ENCODE measurements at regions not wholly inside any gene's neighbourhood (a gene's known extent, or its start where the extent isn't known, plus 50 kb on each side); places are given as distances from the start of the nearest gene placed in this dataset.
"Not testable (repeated sequence)": the region's sequence is repeated elsewhere in the genome, so short reads cannot be mapped to it uniquely, and the experiment has no call there.

GRCh38 chr10:9939716-9940115 is 1078.0 kb upstream of the CELF2 start:
- no peak overlapping the region for H3K4me3 ChIP-seq (replicated peaks; ENCODE audit: low read depth, low read length)
- DNase-seq (ENCODE audit: extremely low read depth, low read depth) = no peak
- TF ChIP-seq, protein P1, sequence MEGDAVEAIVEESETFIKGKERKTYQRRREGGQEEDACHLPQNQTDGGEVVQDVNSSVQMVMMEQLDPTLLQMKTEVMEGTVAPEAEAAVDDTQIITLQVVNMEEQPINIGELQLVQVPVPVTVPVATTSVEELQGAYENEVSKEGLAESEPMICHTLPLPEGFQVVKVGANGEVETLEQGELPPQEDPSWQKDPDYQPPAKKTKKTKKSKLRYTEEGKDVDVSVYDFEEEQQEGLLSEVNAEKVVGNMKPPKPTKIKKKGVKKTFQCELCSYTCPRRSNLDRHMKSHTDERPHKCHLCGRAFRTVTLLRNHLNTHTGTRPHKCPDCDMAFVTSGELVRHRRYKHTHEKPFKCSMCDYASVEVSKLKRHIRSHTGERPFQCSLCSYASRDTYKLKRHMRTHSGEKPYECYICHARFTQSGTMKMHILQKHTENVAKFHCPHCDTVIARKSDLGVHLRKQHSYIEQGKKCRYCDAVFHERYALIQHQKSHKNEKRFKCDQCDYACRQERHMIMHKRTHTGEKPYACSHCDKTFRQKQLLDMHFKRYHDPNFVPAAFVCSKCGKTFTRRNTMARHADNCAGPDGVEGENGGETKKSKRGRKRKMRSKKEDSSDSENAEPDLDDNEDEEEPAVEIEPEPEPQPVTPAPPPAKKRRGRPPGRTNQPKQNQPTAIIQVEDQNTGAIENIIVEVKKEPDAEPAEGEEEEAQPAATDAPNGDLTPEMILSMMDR (IDR thresholded peaks at IDR 0.05; ENCODE audit: low read depth, low read length, missing control alignments) = no peak

DNA sequence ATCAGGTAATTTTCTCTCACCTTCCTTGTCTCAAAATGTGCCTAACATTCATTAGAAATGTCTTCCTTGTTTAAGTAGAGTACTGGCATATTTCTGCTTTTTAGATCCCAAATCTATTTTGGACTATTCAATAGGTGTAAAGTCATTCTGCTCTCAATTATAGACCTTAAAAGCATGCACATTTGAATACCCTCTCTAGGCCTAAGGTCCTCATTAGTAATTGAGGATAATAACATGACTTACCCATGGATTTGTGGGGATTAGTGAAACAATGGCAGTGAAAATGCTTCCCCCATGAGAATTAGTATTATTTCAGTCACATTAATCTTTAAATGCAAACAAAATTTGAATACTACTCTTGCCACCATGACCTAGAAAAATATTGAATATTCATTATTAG is 1073.0 kb upstream of the CELF2 start:
- TF ChIP-seq, protein P1 (IDR thresholded peaks at IDR 0.05; ENCODE audit: low read depth, low read length, missing control alignments) = no peak
- H3K4me3 ChIP-seq (replicated peaks; ENCODE audit: low read depth, low read length) = no peak overlapping the region

GRCh38 chr10:9950070-9950469 is 1067.6 kb upstream of the CELF2 start:
- TF ChIP-seq, protein P1 (IDR thresholded peaks at IDR 0.05; ENCODE audit: low read depth, low read length, missing control alignments) = no peak
- no peak for DNase-seq (ENCODE audit: extremely low read depth, low read depth)
- no peak overlapping the region for H3K4me3 ChIP-seq (replicated peaks; ENCODE audit: low read depth, low read length)

More for the DNA sequence above, 1073.0 kb upstream of the CELF2 start:
- no peak for DNase-seq (ENCODE audit: extremely low read depth, low read depth)

DNA sequence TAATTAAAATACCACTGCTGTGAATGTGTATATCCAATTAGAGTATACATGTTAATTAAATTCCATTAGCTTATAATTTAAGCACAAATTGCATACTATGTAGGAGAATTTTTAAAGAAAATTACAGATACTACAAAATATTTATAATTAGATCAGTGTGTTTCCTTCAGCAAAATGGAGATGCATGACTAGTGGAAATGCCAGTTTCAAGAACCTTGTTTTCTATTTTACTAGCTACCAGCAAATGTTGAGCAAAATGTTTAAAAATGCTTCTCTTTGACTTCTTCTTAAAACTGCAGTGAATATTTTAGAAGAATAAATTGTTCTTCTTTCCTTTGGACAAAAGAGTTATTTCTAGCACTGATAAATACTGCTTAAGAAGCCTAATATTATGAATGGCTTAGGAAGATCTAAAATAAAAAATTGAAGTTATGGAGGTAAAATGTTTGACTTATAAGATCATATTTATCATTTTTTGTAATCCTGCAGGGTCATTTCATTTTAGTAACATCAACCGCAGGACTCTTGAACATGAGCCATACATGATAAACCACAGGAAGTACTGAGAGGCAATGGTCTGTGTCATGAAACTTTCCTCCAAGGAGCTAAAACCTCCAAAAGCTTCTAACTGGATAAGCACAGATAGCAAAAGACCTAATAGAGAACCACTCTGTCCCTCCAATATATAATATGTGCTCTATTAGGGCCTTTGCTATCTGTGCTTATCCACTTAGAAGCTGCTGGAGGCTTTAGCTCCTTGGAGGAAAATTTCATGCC is 1066.0 kb upstream of the CELF2 start:
- TF ChIP-seq, protein P1 (IDR thresholded peaks at IDR 0.05; ENCODE audit: low read depth, low read length, missing control alignments) = no peak
- no peak overlapping the region for H3K4me3 ChIP-seq (replicated peaks; ENCODE audit: low read depth, low read length)
- DNase-seq (ENCODE audit: extremely low read depth, low read depth) = no peak

DNA sequence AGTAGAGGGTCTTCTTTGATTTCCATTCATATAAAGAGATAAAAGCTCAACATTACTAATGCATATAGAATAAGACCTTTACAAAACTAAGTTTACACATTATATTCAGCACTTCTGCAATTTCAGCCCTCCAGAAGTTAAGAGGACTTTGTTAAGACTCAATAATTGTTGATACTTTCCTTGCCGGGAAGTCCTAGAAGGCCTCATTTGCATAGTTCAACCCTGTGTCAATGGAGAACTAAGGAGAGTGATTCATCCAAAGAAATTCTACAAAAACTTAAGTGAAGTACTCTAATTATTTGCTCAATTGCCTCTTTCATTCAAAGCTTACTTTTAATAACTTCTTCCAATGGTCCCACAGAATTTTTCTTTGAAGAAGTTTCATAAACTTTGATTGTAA is 1060.3 kb upstream of the CELF2 start:
- H3K4me3 ChIP-seq (replicated peaks; ENCODE audit: low read depth, low read length) = no peak overlapping the region
- no peak for DNase-seq (ENCODE audit: extremely low read depth, low read depth)
- TF ChIP-seq, protein P1 (IDR thresholded peaks at IDR 0.05; ENCODE audit: low read depth, low read length, missing control alignments) = no peak

GRCh38 chr10:9957876-9958275 is 1059.8 kb upstream of the CELF2 start:
- DNase-seq (ENCODE audit: extremely low read depth, low read depth); H3K4me3 ChIP-seq (replicated peaks; ENCODE audit: low read depth, low read length): not testable (repeated sequence)

DNA sequence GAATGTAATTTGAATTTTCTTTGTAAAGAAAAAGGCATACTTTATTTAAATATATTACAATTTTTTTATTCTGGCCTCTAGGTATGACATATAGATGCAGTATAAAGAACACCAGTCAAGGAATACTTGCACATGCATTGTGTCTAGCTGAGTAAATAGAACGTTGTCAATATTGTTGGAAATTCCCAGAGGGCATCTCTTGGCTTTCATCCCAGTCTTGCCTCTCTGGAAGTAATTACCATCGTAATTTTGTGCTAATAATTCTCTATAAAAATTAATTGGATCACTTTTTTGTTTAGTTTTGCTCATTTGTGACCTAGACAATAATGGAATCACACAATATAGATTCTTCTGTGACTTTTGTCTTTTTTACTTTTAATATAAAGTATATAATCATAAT is 1052.3 kb upstream of the CELF2 start:
- no peak for DNase-seq (ENCODE audit: extremely low read depth, low read depth)
- no peak overlapping the region for H3K4me3 ChIP-seq (replicated peaks; ENCODE audit: low read depth, low read length)
- TF ChIP-seq, protein P1 (IDR thresholded peaks at IDR 0.05; ENCODE audit: low read depth, low read length, missing control alignments) = no peak
